GM18907 (cell line): ENCODE measurements at regions not wholly inside any gene's neighbourhood (a gene's known extent, or its start where the extent isn't known, plus 50 kb on each side); places are given as distances from the start of the nearest gene placed in this dataset.
"Not testable (repeated sequence)": the region's sequence is repeated elsewhere in the genome, so short reads cannot be mapped to it uniquely, and the experiment has no call there.

Experiments used
- ATAC-seq: cut with Tn5 transposase; IDR thresholded peaks from one replicate; pipeline ENCODE4 v1.9.1; 2021; ENCODE audit warnings: mild to moderate bottlenecking, moderate library complexity; ENCODE audit not compliant: unreplicated experiment

DNA sequence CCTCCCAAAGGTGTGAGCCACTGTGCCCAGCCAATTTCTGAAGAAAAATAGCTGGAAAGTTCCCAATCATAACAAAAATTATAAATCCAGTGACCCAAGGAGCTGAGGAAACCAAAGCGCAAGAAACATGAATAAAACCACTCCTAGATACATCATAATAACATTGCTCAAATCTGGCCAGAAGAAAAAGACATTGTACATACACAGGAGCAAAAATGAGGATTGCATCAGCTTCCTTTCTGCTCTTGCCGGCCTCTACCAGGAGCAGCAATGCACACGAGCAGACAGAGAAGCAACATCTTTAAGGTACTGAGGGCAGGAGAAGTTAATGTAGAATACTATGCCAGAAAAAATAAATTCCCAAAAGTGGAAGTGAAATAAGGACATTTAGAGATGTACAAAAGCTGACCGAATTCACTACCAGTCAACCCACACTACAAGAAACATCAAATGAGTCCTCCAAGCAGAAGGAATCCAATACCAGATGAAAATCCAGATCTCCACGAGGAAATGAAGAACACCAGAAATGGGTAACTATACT is 127.0 kb upstream of the NBPF11 start:
- not testable (repeated sequence) for ATAC-seq

DNA sequence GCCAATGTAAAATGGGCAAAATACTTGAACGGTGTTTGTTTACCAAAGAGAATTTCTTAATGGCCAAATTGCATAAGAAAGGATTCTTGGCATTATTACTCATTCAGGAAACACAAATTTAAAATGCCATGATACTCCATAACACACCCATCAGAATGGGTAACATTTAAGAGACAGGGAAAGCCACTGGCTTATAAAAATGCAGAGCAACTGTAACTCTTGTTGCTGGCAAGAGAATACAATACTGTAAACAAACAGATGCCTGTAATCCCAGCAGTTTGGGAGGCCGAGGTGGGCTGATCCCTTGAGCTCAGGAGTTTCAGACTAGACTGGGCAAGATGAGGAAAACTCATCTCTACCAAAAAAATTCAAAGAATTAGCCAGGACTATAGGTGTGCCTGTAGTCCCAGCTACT is 125.8 kb upstream of the NBPF11 start:
- not testable (repeated sequence) for ATAC-seq

DNA sequence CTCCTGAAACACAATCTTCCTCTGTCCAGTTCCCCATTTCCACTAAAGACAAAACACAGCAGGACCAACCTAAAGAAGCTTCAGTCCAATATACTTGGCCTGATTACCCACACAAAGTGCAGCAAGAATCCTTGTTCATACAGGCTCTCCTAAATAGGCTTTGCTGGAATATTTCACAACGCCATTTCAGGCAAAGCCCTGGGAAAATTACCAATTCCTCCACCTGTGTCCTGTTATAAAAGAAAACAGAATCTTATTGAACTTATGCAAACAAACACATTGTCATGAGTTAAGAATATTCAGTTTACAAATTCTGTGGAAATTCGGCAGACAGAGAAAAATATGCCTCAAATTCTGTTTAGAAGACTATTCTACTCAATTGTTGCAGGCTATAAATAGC is 115.0 kb upstream of the NBPF11 start:
- ATAC-seq, result not testable (repeated sequence)

DNA sequence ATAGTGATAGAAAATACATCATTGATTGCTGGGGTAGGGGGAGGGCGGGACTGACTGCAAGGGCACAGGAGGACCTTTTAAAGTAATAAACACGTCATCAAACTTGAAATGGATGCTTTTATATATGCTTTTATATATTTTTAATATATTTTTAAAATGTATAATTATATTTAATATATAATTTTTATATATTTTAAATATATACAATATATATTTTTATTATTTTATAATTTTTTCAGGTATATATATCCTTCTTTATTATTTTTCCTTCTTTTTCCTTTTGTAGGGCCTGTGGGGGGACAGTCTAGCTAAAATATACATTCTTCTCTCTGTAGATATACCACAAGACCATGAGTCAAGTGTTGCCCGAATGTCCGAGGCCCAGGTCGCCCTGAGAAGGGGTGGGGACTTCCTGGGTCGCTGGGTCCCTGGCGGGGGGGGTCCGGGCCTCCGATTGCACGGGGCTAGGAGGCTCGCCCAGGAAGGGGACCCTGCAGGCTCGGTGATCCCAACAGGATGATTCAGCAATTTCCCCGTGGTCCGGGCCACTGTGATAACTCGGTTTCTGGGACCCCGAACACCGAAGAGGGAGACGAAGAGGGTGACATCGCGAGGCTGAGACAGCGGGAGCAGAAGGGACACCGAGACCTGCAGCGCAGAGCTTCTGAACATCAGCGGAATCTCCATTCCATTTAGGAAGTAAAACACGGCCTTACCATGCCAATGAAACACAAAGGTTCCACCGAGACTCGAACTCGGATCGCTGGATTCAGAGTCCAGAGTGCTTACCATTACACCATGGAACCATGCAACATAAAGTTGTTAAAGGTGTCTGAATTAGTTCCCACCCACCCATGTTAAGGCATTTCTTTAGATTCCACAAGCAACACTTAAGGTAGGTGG is 112.5 kb upstream of the NBPF11 start:
- no peak for ATAC-seq

DNA sequence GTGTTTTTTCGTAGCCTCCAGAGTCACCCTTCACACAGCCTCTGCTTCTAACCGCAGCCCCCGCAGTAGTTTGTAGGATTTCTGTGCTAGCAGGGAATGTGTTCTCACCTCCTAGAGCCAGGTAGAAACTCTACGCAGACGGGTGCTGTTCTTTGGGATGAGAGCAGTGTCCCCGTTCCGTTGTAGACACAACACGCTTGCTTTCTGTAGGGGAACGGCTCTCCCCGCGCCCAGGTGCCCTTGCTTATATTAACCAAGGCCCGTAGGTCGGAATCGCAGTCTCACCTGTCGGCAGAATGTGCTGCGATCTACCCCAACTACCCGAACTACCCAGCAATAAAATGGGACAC is 111.8 kb upstream of the NBPF11 start:
- peak; percentile 19 for ATAC-seq

DNA sequence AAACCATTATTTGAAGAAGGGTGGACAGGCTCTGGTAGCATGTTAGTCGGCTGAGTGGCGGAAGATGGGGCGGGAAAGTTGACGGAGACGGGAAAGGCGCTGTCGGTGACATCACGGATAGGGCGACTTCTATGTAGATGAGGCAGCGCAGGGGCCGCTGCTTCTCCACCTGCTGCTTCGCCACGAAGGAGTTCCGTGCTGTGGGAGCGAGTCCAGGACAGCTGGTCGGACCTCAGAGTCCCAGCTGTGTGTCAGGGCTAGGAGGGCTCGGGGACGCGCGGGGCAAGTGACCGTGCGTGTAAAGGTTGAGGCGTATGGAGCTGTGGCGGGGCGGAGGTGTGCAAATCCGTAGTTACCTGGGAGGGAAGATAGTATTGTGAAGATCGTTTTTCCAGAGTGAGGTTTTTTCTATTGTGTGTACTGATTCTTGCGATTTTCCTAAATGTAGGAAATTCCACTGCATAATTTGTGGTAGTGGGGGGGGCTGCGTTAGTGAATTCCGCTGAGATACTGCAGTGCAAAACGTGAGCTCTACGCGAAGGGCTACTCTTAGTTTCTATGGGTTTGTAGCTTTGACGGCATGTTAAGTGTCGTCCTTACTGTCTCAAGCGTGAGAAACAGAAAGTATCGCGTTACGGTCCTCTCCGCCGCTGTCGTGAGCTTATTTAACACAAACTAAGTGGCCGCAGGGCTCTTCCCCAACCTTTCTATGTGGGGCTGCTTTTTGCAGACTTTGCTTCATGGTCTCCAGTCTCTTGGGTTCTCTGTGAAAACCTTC is 111.2 kb upstream of the NBPF11 start:
- peak; percentile 65 for ATAC-seq

DNA sequence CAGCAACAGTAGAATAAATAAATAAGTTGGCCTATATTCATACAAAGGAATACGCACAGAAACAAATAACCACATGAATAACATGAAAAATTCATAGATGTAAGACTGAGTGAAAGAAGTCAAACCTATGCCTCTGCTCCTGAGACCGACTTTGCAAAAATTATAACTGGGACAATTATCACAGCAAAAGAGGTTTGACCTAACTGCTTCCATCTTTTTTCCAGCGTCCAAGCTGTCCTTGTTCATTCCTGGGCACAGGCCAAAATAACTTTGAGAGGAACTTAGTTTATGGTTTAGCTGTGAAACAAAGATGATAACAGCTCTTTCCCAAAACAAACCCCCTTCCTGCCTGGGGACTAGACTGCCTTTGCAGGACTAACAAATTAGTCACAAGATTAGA is 109.6 kb upstream of the NBPF11 start:
- not testable (repeated sequence) for ATAC-seq

DNA sequence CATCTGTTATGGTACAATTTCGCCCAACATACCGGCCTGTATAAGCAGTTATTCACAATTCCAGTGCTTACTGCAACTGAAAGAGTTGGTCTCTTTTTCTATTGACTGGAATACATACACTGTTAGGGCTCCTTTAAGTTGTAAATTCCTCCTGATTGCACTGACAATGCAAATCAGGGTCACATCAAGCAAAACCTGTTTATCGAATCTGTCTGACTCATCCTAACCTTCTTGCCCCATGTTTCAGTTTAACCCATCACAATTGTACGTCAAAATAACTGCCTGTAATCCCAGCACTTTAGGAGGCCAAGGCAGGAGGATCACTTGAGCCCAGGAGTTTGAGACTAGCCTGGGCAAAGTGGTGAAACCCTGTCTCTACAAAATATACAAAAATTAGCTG is 105.8 kb upstream of the NBPF11 start:
- ATAC-seq, result not testable (repeated sequence)

DNA sequence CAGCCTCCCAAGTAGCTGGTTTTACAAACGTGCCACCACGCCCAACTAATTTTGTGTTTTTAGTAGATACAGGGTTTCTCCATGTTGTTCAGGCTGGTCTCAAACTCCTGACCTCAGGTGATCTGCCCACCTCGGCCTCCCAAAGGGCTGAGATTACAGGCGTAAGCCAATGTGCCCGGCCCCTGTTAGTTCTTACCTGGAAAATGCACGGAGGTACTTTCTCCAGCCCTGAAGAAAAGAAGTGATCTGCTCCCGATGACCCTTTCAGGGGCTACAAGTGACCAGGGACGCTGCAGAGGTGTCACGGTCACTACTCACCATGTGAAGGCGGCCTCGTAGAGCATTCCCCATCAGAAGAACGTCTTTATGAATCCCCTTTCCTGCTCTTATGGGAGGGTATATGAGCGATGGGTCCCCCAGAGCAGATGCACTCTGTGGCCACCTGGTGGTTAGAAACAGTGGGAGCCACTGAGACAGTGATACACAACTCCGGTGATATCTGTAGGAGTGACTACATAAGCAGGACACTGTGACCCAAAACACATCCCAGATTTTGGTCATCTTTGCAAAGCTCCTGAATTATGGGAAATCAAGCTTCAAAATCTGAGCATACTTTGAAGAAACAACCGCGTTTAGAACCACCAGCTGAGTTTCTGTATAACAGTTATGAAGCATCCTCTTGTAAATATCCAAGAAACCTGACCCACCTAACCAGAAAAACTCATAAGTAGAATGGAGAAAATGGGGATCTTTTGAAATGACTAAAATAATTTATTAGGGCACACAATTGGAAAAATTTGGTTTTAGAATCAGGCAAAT is 102.7 kb upstream of the NBPF11 start:
- not testable (repeated sequence) for ATAC-seq

DNA sequence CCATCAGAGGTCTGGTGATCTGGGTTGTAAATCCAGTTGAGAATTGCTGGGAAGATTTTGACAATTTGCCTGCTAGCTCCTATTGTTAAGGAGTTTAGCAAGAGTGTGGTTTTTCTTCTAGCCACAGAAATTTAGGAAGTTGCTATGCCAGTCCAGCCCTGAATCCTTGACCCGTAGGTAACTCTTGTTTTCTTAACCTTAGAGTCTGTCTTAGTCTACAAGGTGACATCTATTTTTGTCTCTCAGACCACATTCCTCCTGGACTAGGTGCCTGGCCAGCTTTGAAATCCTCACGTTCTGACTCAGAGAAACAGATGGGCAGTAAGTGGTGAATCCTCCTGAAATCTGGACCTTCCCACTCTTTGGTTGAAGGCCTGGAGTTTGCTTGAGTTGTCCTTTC is 101.7 kb upstream of the NBPF11 start:
- not testable (repeated sequence) for ATAC-seq

DNA sequence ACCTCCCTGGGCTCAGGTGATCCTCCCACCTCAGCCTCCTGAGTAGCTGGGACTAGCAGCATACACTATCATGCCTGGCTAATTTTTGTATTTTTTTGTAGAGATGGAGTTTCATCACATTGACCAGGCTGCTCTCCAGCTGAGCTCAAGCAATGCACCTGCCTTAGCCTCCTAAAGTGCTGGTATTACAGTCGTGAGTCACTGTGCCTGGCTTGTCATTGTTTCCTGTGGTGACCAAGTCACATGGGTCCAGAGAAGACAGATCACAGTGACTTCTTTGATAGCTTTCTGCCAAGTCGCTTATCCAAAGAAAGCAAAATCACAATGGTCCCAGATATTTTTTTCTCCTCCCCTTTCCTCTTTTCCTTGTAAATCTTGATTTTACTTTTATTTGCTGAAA is 96.7 kb upstream of the NBPF11 start:
- ATAC-seq, result not testable (repeated sequence)

DNA sequence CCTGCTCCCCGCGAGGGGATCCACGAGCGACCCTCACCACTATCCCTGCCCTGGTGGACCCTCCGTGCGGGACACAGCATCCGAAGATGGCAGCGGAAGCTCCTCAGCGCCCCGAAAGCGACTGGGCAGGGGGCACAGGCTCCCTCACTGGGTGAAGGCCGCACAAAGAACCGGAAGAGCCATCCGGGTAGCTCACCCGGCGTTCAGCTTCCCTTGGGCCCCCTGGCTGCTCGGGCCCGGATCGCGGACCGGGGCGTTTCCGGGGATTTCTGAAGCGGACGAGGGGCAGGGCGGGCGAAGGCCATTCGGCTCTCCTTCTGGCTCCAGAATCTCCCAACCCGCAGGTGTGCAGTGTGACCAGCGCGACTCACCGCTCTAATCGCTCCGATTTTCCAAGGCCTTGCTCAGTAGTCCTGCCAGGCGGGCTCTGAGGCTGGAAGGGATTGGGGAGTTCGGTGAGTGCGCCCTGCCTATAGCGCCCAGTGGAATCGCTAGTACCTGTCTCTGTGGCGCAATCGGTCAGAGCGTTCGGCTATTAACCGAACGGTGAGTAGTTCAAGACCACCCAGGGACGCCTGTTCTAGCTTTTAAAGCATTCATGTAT is 94.3 kb upstream of the NBPF11 start:
- not testable (repeated sequence) for ATAC-seq

DNA sequence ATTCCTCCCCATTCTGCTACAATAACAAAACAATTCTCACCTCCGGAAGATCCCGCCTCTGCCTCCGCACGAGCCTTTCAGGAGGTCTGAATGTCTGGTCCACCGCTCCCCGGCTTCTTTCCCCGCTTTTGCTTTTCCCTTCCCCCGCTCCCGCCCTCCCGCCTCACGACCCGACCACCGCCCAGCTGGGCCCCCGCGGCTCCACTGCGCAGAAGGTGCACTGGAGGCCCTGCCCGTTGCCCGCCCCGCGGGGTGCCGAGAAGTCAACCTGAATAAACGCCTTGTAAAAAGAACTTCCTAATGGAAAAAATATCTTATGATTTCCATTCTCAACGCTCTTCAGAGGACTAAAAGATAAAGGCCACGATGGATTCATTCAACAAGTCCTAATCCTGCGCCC is 93.8 kb upstream of the NBPF11 start:
- ATAC-seq, result not testable (repeated sequence)

DNA sequence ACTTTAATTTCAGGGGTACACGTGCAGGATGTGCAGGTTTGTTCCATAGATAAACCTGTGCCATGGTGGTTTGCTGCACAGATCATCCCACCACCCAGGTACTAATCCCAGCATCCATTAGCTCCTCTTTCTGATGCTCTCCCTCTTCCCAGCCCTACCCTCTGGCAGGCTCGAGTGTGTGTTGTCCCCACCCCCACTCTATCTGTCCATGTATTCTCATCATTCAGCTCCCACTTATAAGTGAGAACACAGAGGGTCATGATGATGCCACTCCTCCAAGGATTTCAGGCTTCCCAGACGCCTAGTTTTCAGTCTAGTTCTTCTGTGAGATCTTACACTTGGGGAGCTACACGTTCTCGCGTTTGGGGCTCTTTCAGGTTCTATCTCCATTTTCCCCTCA is 93.4 kb upstream of the NBPF11 start:
- ATAC-seq, result not testable (repeated sequence)

DNA sequence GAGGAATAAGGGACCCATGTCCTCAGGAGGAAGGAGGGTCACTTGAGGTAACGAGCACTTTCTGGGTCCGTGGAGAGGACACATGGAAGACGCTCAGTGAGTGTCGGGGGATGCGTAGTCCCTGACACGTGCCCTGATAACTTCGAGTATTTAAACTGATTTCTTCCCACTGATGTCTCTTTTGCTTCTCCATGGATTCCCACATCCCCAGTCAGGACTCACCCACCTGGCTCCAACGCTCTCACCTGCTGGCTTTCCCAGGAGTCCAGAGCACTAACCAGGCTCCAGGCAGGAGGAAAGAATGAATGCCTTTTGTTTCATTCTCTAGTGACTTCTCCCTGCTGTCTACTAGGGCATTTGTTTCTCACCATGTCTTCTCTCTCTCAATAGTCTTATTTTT is 81.2 kb upstream of the NBPF11 start:
- not testable (repeated sequence) for ATAC-seq

DNA sequence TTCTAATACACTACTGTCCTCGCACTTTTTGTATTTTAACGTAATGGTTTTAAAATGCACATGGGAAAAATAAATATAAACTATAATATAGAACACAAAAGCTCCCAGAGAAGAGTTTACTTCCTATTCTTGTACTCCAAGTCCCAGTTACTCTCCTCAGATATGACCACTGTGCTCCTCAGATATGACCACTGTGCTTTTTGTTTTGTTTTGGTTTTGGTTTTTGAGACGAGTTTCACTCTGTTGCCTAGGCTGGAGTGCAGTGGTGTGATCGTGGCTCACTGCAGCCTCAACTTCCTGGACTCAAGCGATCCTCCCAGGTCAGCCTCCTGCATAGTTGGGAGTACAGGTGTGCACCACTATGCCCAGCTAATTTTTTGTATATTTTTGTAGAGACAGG is 76.8 kb upstream of the NBPF11 start:
- ATAC-seq, result not testable (repeated sequence)

DNA sequence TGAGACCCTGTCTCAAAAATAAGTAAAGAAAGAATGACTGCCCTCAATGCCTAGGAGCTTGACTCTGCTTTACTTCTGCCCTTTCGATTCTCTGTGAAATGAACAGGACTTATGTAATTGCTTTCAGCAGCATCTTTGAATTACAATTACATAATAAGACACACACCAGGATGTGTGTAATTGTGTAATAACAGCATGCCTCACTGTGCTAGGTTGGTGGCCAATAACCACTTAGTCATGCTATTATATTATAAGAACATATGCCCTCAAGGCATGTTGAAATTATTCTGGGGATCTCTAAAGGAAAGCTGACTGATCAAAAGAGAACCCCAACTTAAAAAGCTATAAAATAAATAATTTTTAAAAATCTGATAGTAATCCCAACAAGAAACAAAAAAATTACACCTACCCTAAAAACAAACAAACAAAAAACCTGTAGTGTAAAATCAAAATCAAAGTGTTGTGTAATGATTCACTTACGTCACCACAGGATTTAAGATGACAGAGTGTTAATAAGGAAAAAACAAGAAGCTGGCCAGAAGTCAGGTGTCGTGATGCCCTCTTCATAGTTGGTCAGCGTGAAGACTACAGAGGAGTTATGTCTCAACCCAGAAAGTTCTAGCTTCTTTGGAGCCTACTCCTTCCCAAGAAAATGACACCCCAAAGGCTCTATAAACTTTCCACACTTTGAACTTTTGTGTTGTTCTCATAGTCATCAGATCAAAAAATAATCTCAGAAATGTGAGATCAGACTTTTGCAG is 70.5 kb upstream of the NBPF11 start:
- not testable (repeated sequence) for ATAC-seq

DNA sequence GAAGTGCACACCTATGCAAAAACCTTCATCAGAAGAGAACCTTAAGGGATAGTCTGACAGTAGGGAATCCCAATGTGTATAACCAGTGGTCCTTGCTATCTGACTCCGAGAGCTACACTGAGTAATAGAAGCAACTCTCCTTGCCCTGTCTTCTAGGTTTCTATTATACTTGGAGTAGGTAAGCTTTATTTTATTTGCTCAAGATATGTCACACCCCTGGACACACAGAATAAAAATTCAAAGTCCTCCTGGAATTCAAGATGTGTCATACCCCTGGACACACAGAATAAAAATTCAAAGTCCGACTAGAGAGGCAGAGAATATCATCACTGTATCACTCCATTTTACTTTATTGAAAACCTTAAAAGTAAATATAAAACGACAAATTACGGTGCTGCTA is 69.5 kb upstream of the NBPF11 start:
- ATAC-seq, result not testable (repeated sequence)

DNA sequence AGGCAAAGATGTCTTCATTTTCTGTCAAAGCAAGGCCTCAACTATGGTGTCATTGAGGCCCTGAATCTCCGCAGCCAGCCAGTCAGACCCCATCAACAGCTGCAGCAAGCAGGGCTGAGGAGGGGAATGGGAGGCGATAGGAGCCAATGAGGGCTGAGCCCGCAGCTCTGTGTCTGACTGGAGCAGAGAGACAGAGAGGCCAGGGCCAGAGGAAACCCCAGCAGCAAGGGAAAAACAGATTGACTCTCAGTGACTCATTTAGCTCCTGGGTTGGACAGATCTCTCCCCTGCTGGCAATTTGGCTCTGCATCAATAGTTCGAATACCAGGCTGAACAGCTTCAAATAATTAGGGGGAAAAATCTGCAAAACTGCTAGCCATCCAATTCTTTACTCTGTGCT is 67.1 kb upstream of the NBPF11 start:
- ATAC-seq, result not testable (repeated sequence)

DNA sequence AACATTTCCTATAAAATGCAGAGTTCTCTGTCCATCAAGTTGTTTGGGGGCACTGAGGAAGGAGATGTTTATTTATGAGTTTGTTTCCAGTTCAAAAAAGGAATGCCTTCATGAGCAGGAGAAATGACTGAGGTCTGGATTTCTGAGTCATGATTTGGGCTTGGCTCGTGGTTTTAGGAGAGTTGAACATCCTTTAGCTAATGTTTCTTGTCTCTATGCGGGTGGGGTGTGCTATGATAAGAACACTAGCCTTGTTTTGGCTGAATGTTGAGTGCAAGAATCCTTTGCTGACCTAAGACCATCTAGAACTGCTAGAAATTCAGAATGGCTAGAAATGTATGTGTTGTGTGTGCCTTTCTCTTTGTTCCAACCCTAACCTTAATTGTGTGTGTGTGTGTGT is 59.1 kb upstream of the NBPF11 start:
- ATAC-seq, result not testable (repeated sequence)
